ENCODE measurements at regions not wholly inside any gene's neighbourhood (a gene's known extent, or its start where the extent isn't known, plus 50 kb on each side); places are given as distances from the start of the nearest gene placed in this dataset.

GRCh38 chr5:4233671-4234070 is 638.0 kb downstream of the IRX1 start:
- TF ChIP-seq CTCF (IDR thresholded peaks at IDR 0.05) = no peak

GRCh38 chr5:4243479-4244264 is 648.0 kb downstream of the IRX1 start:
- no peak for TF ChIP-seq CTCF (IDR thresholded peaks at IDR 0.05)

GRCh38 chr5:4244306-4244705 is 648.7 kb downstream of the IRX1 start:
- no peak for TF ChIP-seq CTCF (IDR thresholded peaks at IDR 0.05)

- no peak for TF ChIP-seq CTCF (IDR thresholded peaks at IDR 0.05)
Measured at GRCh38 chr5:4245076-4245475, 649.4 kb downstream of the IRX1 start.

- no peak for TF ChIP-seq CTCF (IDR thresholded peaks at IDR 0.05)
Measured at GRCh38 chr5:4245511-4245910, 649.9 kb downstream of the IRX1 start.

GRCh38 chr5:4246447-4246846 is 650.8 kb downstream of the IRX1 start:
- TF ChIP-seq CTCF (IDR thresholded peaks at IDR 0.05) = no peak

- no peak for TF ChIP-seq CTCF (IDR thresholded peaks at IDR 0.05)
Measured at GRCh38 chr5:4250254-4250653, 654.6 kb downstream of the IRX1 start.

- no peak for TF ChIP-seq CTCF (IDR thresholded peaks at IDR 0.05)
Measured at GRCh38 chr5:4252385-4252784, 656.8 kb downstream of the IRX1 start.

Data from LNCAP (cell line).